ENCODE measurements at regions not wholly inside any gene's neighbourhood (a gene's known extent, or its start where the extent isn't known, plus 50 kb on each side); places are given as distances from the start of the nearest gene placed in this dataset.

- TF ChIP-seq CTCF (IDR thresholded peaks at IDR 0.05 in 4 of 5, conservative IDR thresholded peaks at IDR 0.05 in 1 of 5) = no peak
- TF ChIP-seq POLR2A (IDR thresholded peaks at IDR 0.05) = no peak
Measured at GRCh38 chr7:156041398-156041797, 229.1 kb upstream of the SHH start.

Data from gastrocnemius medialis (tissue), 4 donors.